ENCODE measurements at regions not wholly inside any gene's neighbourhood (a gene's known extent, or its start where the extent isn't known, plus 50 kb on each side); places are given as distances from the start of the nearest gene placed in this dataset.

DNA sequence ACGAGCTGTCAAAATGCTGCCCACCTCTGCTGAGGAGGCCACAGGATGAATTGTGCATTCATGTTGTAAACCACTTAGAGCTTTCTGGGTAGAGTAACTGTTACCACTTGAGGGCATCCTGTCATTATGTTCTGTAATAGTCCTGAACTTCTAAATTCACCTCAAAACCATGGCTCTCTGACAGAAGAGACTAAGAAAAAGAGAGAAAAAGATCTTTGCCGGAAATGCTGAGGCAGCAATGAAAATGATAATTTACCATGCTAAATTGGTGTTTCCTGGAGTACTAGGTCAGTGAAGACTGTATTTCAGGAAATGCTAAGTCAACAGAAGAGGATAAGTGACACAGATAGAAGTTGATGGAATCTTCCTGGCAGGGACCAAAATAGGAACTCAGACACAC, 942.3 kb upstream of the SLIT2 start:
- H3K27me3 ChIP-seq (replicated peaks; ENCODE audit: control insufficient read depth, insufficient read depth, low read length): no peaks in the 10 kb centered on the region
- TF ChIP-seq, protein P1, sequence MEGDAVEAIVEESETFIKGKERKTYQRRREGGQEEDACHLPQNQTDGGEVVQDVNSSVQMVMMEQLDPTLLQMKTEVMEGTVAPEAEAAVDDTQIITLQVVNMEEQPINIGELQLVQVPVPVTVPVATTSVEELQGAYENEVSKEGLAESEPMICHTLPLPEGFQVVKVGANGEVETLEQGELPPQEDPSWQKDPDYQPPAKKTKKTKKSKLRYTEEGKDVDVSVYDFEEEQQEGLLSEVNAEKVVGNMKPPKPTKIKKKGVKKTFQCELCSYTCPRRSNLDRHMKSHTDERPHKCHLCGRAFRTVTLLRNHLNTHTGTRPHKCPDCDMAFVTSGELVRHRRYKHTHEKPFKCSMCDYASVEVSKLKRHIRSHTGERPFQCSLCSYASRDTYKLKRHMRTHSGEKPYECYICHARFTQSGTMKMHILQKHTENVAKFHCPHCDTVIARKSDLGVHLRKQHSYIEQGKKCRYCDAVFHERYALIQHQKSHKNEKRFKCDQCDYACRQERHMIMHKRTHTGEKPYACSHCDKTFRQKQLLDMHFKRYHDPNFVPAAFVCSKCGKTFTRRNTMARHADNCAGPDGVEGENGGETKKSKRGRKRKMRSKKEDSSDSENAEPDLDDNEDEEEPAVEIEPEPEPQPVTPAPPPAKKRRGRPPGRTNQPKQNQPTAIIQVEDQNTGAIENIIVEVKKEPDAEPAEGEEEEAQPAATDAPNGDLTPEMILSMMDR (IDR thresholded peaks at IDR 0.05; ENCODE audit: insufficient read depth, low read length, poor library complexity, severe bottlenecking): no peak
- H3K36me3 ChIP-seq (ENCODE audit: control insufficient read depth, insufficient read depth, low read length): no peaks in the 10 kb centered on the region
- no peak overlapping the region for H3K4me3 ChIP-seq (replicated peaks; ENCODE audit: low read depth, low read length)
- no peak for DNase-seq (ENCODE audit: extremely low read depth, insufficient read length)

DNA sequence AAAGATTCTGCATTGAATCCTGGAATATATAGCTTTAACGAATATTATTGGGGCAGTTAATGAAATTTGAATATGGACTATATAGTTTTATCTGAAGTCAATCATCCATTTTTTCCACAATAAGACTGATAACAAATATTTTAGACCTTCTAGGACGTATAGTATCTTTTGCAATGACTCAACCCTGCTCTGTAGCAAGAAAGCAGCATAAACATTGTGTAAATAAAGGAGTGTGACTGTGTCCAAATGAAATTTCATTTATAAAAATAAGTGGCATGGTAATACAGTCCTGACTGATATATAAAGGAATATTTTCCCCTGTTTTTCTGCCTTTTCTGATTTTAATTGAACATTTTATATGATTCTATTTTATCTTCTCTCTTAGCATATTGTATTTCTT, 947.7 kb upstream of the SLIT2 start:
- no peak overlapping the region for H3K4me3 ChIP-seq (replicated peaks; ENCODE audit: low read depth, low read length)
- DNase-seq (ENCODE audit: extremely low read depth, insufficient read length): no peak
- H3K27me3 ChIP-seq (replicated peaks; ENCODE audit: control insufficient read depth, insufficient read depth, low read length): no peaks in the 10 kb centered on the region
- no peaks in the 10 kb centered on the region for H3K36me3 ChIP-seq (ENCODE audit: control insufficient read depth, insufficient read depth, low read length)
- TF ChIP-seq, protein P1 (IDR thresholded peaks at IDR 0.05; ENCODE audit: insufficient read depth, low read length, poor library complexity, severe bottlenecking): no peak

DNA sequence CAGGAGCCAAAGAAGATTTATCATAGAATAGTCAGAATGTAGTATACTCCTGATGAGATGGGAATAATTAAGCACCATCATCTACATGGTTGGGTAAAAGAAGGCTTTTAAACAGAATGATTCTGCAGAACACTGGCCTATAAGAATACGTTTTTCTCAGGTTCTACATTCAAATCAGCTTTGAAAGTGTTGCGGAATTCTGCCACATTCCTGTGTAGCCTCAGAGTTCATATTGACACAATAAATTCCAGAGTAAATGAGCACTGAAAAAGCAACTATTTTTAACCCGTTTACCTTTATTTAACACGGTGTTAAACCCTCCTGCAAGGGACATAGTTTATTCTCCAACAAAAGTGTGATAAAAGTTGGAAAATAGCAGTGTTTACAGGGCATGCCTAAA, 950.2 kb upstream of the SLIT2 start:
- Histone ChIP-seq H3K27me3 (replicated peaks; ENCODE audit: control insufficient read depth, insufficient read depth, low read length) (no peaks in the 10 kb centered on the region), H3K4me3 (replicated peaks; ENCODE audit: low read depth, low read length) (no peak overlapping the region)

DNA sequence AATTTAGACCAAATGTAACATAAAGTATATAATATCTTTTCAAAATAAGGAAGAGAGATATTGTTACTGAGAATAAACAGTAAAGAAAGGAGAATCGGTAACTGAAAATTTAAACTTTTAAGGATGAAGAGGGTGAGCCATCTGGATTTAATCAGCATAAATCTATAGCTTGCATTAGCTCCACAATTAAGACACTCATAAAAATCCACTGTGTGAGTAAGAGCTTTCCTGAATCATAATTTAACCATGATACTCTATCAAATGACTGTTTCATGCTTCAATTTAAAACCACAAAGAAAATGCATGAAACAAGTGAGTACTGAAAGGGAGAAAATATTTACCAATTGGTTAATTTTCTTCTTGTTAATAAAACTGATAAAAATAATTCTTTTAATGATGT, 951.5 kb upstream of the SLIT2 start:
- TF ChIP-seq, protein P1 (IDR thresholded peaks at IDR 0.05; ENCODE audit: insufficient read depth, low read length, poor library complexity, severe bottlenecking): no peak
- DNase-seq (ENCODE audit: extremely low read depth, insufficient read length): no peak
- H3K36me3 ChIP-seq (ENCODE audit: control insufficient read depth, insufficient read depth, low read length): no peaks in the 10 kb centered on the region
- H3K27me3 ChIP-seq (replicated peaks; ENCODE audit: control insufficient read depth, insufficient read depth, low read length): no peaks in the 10 kb centered on the region
- H3K4me3 ChIP-seq (replicated peaks; ENCODE audit: low read depth, low read length): no peak overlapping the region

More for the DNA sequence above, 950.2 kb upstream of the SLIT2 start:
- TF ChIP-seq, protein P1 (IDR thresholded peaks at IDR 0.05; ENCODE audit: insufficient read depth, low read length, poor library complexity, severe bottlenecking): no peak
- no peaks in the 10 kb centered on the region for H3K36me3 ChIP-seq (ENCODE audit: control insufficient read depth, insufficient read depth, low read length)
- no peak for DNase-seq (ENCODE audit: extremely low read depth, insufficient read length)

DNA sequence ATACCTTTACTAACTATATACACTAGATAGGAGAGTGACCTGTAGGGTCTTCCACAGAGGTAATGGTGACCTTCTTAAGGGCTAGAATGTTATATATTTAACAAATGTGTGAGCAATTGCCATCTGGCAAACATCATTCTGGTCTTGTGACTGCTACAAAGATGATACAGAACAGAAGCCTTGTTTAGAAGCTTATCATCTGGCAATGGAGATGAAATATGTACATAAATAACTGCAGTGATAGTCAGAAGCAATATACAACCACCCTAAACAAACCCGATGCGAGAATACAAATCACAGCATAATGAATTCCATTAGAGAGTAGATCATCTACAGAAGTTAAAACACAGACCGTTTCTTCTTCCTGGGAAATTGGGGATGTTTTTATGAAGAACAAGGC, 952.7 kb upstream of the SLIT2 start:
- H3K27me3 ChIP-seq (replicated peaks; ENCODE audit: control insufficient read depth, insufficient read depth, low read length): no peaks in the 10 kb centered on the region
- DNase-seq (ENCODE audit: extremely low read depth, insufficient read length): no peak
- TF ChIP-seq, protein P1 (IDR thresholded peaks at IDR 0.05; ENCODE audit: insufficient read depth, low read length, poor library complexity, severe bottlenecking): no peak
- no peak overlapping the region for H3K4me3 ChIP-seq (replicated peaks; ENCODE audit: low read depth, low read length)
- H3K36me3 ChIP-seq (ENCODE audit: control insufficient read depth, insufficient read depth, low read length): no peaks in the 10 kb centered on the region

DNA sequence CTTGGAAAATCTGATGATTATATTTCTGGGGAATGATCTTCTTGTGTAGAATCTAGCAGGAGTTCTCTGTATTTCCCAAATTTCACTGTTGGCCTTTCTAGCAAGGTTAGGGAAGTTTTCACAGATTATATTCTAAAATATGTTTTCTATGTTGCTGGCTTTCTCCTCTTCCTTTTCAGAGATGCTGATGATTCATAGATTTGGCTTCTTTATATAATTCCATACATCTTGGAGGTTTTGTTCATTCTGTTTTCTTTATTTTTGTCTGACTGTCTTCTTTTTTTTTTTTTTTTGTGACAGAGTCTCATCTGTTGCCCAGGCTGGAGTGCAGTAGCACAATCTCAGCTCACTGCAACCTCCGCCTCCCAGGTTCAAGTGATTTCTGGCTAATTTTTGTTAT, 957.9 kb upstream of the SLIT2 start:
- Histone ChIP-seq H3K4me3 (replicated peaks; ENCODE audit: low read depth, low read length) (no peak overlapping the region), H3K27me3 (replicated peaks; ENCODE audit: control insufficient read depth, insufficient read depth, low read length) (no peaks in the 10 kb centered on the region), H3K36me3 (ENCODE audit: control insufficient read depth, insufficient read depth, low read length) (no peaks in the 10 kb centered on the region)
- no peak for DNase-seq (ENCODE audit: extremely low read depth, insufficient read length)
- TF ChIP-seq, protein P1 (IDR thresholded peaks at IDR 0.05; ENCODE audit: insufficient read depth, low read length, poor library complexity, severe bottlenecking): no peak

Measured in GM06990 (cell line).